ENCODE measurements at regions not wholly inside any gene's neighbourhood (a gene's known extent, or its start where the extent isn't known, plus 50 kb on each side); places are given as distances from the start of the nearest gene placed in this dataset.

DNA sequence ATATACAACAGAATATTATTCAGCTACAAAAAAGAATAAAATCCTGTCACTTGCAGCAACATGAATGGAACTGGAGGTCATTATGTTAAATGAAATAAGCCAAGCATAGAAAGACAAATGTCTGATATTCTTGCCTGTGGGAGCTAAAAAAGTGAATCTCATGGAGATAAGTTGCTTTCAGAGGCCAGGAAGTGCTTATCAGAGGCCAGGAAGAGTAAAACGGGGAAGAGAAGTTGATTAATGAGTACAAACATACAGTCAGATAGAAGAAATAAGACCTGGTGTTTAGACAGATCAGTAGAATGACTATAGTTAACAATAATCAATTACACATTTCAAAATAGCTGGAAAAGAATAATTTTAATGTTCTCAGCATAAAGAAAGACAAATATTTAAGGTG is 54.4 kb upstream of the CPHXL start:
- CTCF ChIA-PET, result interaction anchor here (1.3 kb wide), 1 partner anchor 1389 kb away, joined by 3 read pairs; no protein-coding TSS in a partner anchor

DNA sequence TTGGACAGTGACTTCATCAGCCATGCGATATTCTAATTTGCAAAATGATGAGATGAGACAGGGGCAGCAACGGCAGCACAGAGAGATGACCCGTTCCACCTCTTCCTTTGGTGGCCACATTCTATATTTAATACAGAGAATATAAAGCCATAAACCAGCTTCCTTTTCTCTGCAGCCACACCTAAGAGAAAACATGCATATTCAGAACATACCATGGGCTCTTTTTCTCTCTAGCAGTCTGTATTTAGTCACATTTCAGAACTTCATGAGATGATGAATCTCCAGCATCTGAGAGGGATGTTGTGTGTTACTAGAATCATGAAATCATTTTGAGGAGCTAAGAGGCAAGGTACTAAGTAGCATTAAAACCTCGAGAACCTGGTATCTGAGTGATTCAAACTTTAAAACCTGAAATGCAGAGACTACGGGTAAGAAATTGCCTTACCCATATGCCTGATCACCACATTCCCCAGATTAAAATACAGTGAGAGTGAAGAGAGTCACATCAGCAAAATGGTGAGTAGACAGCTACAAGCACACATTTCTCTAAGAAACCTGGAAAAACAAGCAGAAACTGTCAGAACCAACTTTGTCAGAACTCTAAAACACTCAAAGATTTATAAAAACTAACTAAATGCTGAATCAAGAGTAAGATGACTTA is 55.5 kb upstream of the CPHXL start:
- CTCF ChIA-PET, result interaction anchor here (1.3 kb wide), 1 partner anchor 1388 kb away, joined by 3 read pairs; no protein-coding TSS in a partner anchor
- DNase-seq (ENCODE audit: extremely low spot score), result no peak
- POLR2A ChIA-PET, result no interaction called here
- TF ChIP-seq BHLHE40 (IDR thresholded peaks at IDR 0.05; ENCODE audit: borderline replicate concordance) (no peak), FOXA1 (IDR thresholded peaks at IDR 0.05) (no peak), L3MBTL2 (conservative IDR thresholded peaks at IDR 0.05) (no peak), FOXM1 (IDR thresholded peaks at IDR 0.05; ENCODE audit: borderline replicate concordance) (no peak), ZNF384 (IDR thresholded peaks at IDR 0.05) (no peak), SUZ12 (IDR thresholded peaks at IDR 0.05) (no peak), CTBP1 (IDR thresholded peaks at IDR 0.05; ENCODE audit: borderline replicate concordance) (no peak), NFRKB (IDR thresholded peaks at IDR 0.05) (no peak), FOXK2 (IDR thresholded peaks at IDR 0.05) (no peak), ARNT (IDR thresholded peaks at IDR 0.05) (no peak), HDGF (IDR thresholded peaks at IDR 0.05; ENCODE audit: borderline replicate concordance) (no peak)
- TF ChIP-seq, protein P1, sequence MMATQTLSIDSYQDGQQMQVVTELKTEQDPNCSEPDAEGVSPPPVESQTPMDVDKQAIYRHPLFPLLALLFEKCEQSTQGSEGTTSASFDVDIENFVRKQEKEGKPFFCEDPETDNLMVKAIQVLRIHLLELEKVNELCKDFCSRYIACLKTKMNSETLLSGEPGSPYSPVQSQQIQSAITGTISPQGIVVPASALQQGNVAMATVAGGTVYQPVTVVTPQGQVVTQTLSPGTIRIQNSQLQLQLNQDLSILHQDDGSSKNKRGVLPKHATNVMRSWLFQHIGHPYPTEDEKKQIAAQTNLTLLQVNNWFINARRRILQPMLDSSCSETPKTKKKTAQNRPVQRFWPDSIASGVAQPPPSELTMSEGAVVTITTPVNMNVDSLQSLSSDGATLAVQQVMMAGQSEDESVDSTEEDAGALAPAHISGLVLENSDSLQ (IDR thresholded peaks at IDR 0.05), result no peak

More for the DNA sequence above, 54.4 kb upstream of the CPHXL start:
- TF ChIP-seq BHLHE40 (IDR thresholded peaks at IDR 0.05; ENCODE audit: borderline replicate concordance) (no peak), TARDBP (IDR thresholded peaks at IDR 0.05) (no peak), L3MBTL2 (conservative IDR thresholded peaks at IDR 0.05) (no peak), SUZ12 (IDR thresholded peaks at IDR 0.05) (no peak), CTBP1 (IDR thresholded peaks at IDR 0.05; ENCODE audit: borderline replicate concordance) (no peak), FOXK2 (IDR thresholded peaks at IDR 0.05) (no peak), SP1 (IDR thresholded peaks at IDR 0.05) (no peak), FOXM1 (IDR thresholded peaks at IDR 0.05; ENCODE audit: borderline replicate concordance) (no peak), NFRKB (IDR thresholded peaks at IDR 0.05) (no peak)
- TF ChIP-seq, protein P1 (IDR thresholded peaks at IDR 0.05), result no peak
- POLR2A ChIA-PET, result no interaction called here
- no peak for DNase-seq (ENCODE audit: extremely low spot score)

DNA sequence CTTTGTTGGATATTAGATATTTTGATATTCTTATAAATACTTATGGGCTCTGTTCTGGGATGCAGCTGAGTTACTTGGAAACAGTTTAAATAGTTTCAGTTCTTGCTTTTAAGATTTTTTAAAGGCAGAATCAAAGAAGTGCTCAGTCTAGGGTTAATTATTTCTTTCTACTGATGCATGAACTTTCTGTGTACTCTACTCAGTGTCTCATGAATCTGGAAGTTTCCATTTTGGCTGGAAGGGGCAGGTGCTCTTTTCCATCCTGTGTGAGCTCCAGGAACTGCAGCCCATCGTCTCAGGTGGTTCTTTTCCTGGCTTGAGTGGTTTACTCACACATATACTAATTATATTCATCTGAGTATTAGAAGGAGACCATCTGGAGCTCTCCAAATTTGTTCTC is 61.1 kb upstream of the CPHXL start:
- ChIA-PET CTCF (interaction anchor here (0.7 kb wide), 1 partner anchor 1104 kb away, joined by 3 read pairs; no protein-coding TSS in a partner anchor), POLR2A (no interaction called here)
- DNase-seq (ENCODE audit: extremely low spot score), result no peak
- TF ChIP-seq CTBP1 (IDR thresholded peaks at IDR 0.05; ENCODE audit: borderline replicate concordance), result no peak
- no peak for TF ChIP-seq TARDBP (IDR thresholded peaks at IDR 0.05)
- TF ChIP-seq L3MBTL2 (conservative IDR thresholded peaks at IDR 0.05), result no peak
- TF ChIP-seq FOXK2 (IDR thresholded peaks at IDR 0.05), result no peak
- no peak for TF ChIP-seq FOXM1 (IDR thresholded peaks at IDR 0.05; ENCODE audit: borderline replicate concordance)
- TF ChIP-seq, protein P1 (IDR thresholded peaks at IDR 0.05), result no peak
- TF ChIP-seq BHLHE40 (IDR thresholded peaks at IDR 0.05; ENCODE audit: borderline replicate concordance), result no peak
- no peak for TF ChIP-seq ZNF384 (IDR thresholded peaks at IDR 0.05)
- TF ChIP-seq SP1 (IDR thresholded peaks at IDR 0.05), result no peak
- TF ChIP-seq ARNT (IDR thresholded peaks at IDR 0.05), result no peak
- no peak for TF ChIP-seq NFRKB (IDR thresholded peaks at IDR 0.05)
- no peak for TF ChIP-seq FOXA1 (IDR thresholded peaks at IDR 0.05)
- no peak for TF ChIP-seq ELF4 (IDR thresholded peaks at IDR 0.05)
- no peak for TF ChIP-seq SUZ12 (IDR thresholded peaks at IDR 0.05)
- no peak for TF ChIP-seq LEF1 (IDR thresholded peaks at IDR 0.05; ENCODE audit: borderline replicate concordance)

DNA sequence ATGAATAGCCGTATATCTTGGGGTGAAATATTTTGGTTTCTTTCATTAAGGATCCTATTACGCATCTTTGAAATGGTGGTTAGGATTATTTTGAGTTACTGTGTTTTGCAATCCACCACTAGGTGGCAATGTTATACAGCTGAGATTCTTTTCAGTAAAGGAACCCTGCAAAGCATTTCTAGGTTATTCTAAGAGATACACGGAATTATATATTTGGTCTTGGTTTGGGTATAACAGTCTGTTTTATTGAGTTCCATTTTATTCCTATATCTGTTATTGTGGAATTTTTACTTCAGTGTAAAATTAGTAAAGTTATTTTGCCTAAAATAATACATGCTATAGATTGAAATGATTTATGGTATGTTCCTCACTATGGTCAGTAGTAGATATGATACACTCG is 62.9 kb upstream of the CPHXL start:
- no peak for TF ChIP-seq TARDBP (IDR thresholded peaks at IDR 0.05)
- TF ChIP-seq ZNF384 (IDR thresholded peaks at IDR 0.05), result no peak
- TF ChIP-seq FOXM1 (IDR thresholded peaks at IDR 0.05; ENCODE audit: borderline replicate concordance), result no peak
- TF ChIP-seq FOXK2 (IDR thresholded peaks at IDR 0.05), result no peak
- TF ChIP-seq, protein P1 (IDR thresholded peaks at IDR 0.05), result no peak

DNA sequence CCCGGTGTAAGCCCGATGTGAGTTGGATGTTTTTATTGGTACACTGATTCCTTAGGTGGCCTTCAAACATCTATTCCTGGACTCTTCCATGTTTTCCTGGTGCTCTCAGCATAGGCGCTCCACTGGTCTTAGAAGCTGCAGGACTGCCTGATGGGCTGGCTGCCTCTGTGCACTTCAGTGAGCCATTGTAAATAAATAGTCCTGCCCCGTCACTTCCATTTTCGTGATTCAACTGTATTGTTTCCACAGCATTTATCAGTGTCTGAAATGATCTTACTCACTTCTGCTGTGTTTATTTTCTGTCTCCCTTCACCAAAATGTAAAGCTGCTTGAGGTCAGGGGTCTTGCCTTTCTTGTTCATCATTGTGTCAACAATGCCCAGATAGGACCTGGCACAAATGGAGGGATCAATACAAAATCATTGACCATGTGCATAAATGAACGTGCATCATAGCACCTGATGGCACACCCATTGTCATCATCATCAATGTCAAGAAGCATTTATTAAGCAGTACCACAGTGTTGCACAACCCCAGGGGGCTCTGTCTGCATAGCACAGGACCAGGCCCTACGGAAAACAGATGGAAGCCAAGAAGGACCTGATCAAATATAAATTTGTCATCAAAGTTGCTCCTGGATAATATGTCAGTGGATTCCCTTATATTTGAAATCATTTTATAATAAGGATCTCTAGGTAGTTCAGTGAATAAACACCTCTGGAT is 66.6 kb upstream of the CPHXL start:
- no peak for DNase-seq (ENCODE audit: extremely low spot score)
- TF ChIP-seq ZNF384 (IDR thresholded peaks at IDR 0.05) (no peak), SP1 (IDR thresholded peaks at IDR 0.05) (no peak), SUZ12 (IDR thresholded peaks at IDR 0.05) (no peak), NFRKB (IDR thresholded peaks at IDR 0.05) (no peak), L3MBTL2 (conservative IDR thresholded peaks at IDR 0.05) (no peak), BHLHE40 (IDR thresholded peaks at IDR 0.05; ENCODE audit: borderline replicate concordance) (no peak), TARDBP (IDR thresholded peaks at IDR 0.05) (no peak), FOXM1 (IDR thresholded peaks at IDR 0.05; ENCODE audit: borderline replicate concordance) (no peak), LEF1 (IDR thresholded peaks at IDR 0.05; ENCODE audit: borderline replicate concordance) (no peak), FOXA1 (IDR thresholded peaks at IDR 0.05) (no peak), HDGF (IDR thresholded peaks at IDR 0.05; ENCODE audit: borderline replicate concordance) (no peak), ELF4 (IDR thresholded peaks at IDR 0.05) (no peak), FOXK2 (IDR thresholded peaks at IDR 0.05) (no peak)
- TF ChIP-seq, protein P1 (IDR thresholded peaks at IDR 0.05), result no peak
- POLR2A ChIA-PET, result no interaction called here
- CTCF ChIA-PET, result interaction anchor here (0.6 kb wide), 1 partner anchor 280 kb away, joined by 4 read pairs; no protein-coding TSS in a partner anchor

More for the DNA sequence above, 62.9 kb upstream of the CPHXL start:
- peak; percentile 36 for DNase-seq (ENCODE audit: extremely low spot score)
- ChIA-PET CTCF (no interaction called here), POLR2A (no interaction called here)

Data from HEK293T (cell line).